Suppressor macrophage treated with lipopolysaccharide for 4 hours (primary cell): ENCODE measurements at regions not wholly inside any gene's neighbourhood (a gene's known extent, or its start where the extent isn't known, plus 50 kb on each side); places are given as distances from the start of the nearest gene placed in this dataset.

Experiments used
- DNase-seq: peaks from one replicate; pipeline ENCODE4 v3.0.0-alpha.2; 2020

GRCh38 chr4:96841801-96842200, 1001.9 kb downstream of the PDHA2 start:
- DNase-seq = no peak

- no peak for DNase-seq
These were observed 1005.1 kb downstream of the PDHA2 start for GRCh38 chr4:96844858-96845490.

GRCh38 chr4:96845819-96846218, 1005.9 kb downstream of the PDHA2 start:
- DNase-seq = no peak

GRCh38 chr4:96874657-96875056, 1034.8 kb downstream of the PDHA2 start:
- DNase-seq = no peak

- no peak for DNase-seq
These were observed 1039.6 kb downstream of the PDHA2 start for GRCh38 chr4:96879527-96879926.

GRCh38 chr4:96887857-96888256, 1048.0 kb downstream of the PDHA2 start:
- no peak for DNase-seq

GRCh38 chr4:96894621-96895020, 1054.7 kb downstream of the PDHA2 start:
- no peak for DNase-seq

GRCh38 chr4:96895826-96896225, 1055.9 kb downstream of the PDHA2 start:
- DNase-seq = no peak

GRCh38 chr4:96912716-96913115, 1072.8 kb downstream of the PDHA2 start:
- DNase-seq = no peak

GRCh38 chr4:96913441-96914080, 1073.7 kb downstream of the PDHA2 start:
- no peak for DNase-seq

GRCh38 chr4:96916711-96917110, 1076.8 kb downstream of the PDHA2 start:
- DNase-seq = no peak

GRCh38 chr4:96936886-96937285, 1097.0 kb downstream of the PDHA2 start:
- no peak for DNase-seq

GRCh38 chr4:96946552-96946951, 1106.7 kb downstream of the PDHA2 start:
- DNase-seq = no peak

GRCh38 chr4:96952610-96953009, 1112.7 kb downstream of the PDHA2 start:
- no peak for DNase-seq

GRCh38 chr4:96955226-96955625, 1115.3 kb downstream of the PDHA2 start:
- no peak for DNase-seq

GRCh38 chr4:96955691-96956090, 1115.8 kb downstream of the PDHA2 start:
- no peak for DNase-seq

- DNase-seq = no peak
These were observed 1129.6 kb downstream of the PDHA2 start for GRCh38 chr4:96969455-96969854.

GRCh38 chr4:96972920-96973319, 1133.0 kb downstream of the PDHA2 start:
- DNase-seq = no peak

- DNase-seq = no peak
These were observed 1134.4 kb downstream of the PDHA2 start for GRCh38 chr4:96974295-96974694.

- DNase-seq = no peak
These were observed 1143.9 kb downstream of the PDHA2 start for GRCh38 chr4:96983830-96984229.

- no peak for DNase-seq
These were observed 1146.9 kb downstream of the PDHA2 start for GRCh38 chr4:96986816-96987215.

- DNase-seq = no peak
These were observed 1151.2 kb downstream of the PDHA2 start for GRCh38 chr4:96991083-96991482.

GRCh38 chr4:96992443-96992842, 1150.8 kb downstream of the STPG2 start:
- no peak for DNase-seq

- no peak for DNase-seq
These were observed 1149.7 kb downstream of the STPG2 start for GRCh38 chr4:96993560-96993959.

- no peak for DNase-seq
These were observed 1139.6 kb downstream of the STPG2 start for GRCh38 chr4:97003715-97004114.
